GM19351 (cell line): ENCODE measurements at regions not wholly inside any gene's neighbourhood (a gene's known extent, or its start where the extent isn't known, plus 50 kb on each side); places are given as distances from the start of the nearest gene placed in this dataset.
"Not testable (repeated sequence)": the region's sequence is repeated elsewhere in the genome, so short reads cannot be mapped to it uniquely, and the experiment has no call there.

Source experiments
- ATAC-seq: cut with Tn5 transposase; IDR thresholded peaks from one replicate; pipeline ENCODE4 v1.9.1; 2021; ENCODE audit warnings: mild to moderate bottlenecking, moderate library complexity; ENCODE audit not compliant: unreplicated experiment

- ATAC-seq: no peak
Measured at GRCh38 chr7:12930534-12930933, 243.1 kb downstream of the ARL4A start.

- not testable (repeated sequence) for ATAC-seq
Measured at GRCh38 chr7:12931465-12931864, 244.0 kb downstream of the ARL4A start.

GRCh38 chr7:12939694-12940093 lies 252.3 kb downstream of the ARL4A start:
- no peak for ATAC-seq

GRCh38 chr7:12941512-12941911 lies 254.1 kb downstream of the ARL4A start:
- no peak for ATAC-seq

GRCh38 chr7:12942609-12943008 lies 255.2 kb downstream of the ARL4A start:
- ATAC-seq: no peak

GRCh38 chr7:12943781-12944180 lies 256.3 kb downstream of the ARL4A start:
- ATAC-seq: no peak

- ATAC-seq: no peak
Measured at GRCh38 chr7:12945901-12946300, 258.5 kb downstream of the ARL4A start.

- no peak for ATAC-seq
Measured at GRCh38 chr7:12947465-12947864, 260.0 kb downstream of the ARL4A start.

- ATAC-seq: no peak
Measured at GRCh38 chr7:12949060-12949931, 261.9 kb downstream of the ARL4A start.

GRCh38 chr7:12951397-12951801 lies 264.0 kb downstream of the ARL4A start:
- ATAC-seq: no peak

GRCh38 chr7:12954380-12955033 lies 267.1 kb downstream of the ARL4A start:
- no peak for ATAC-seq

- no peak for ATAC-seq
Measured at GRCh38 chr7:12957487-12957886, 270.1 kb downstream of the ARL4A start.

GRCh38 chr7:12961910-12962480 lies 274.6 kb downstream of the ARL4A start:
- no peak for ATAC-seq

- ATAC-seq: no peak
Measured at GRCh38 chr7:12963435-12963834, 276.0 kb downstream of the ARL4A start.

- no peak for ATAC-seq
Measured at GRCh38 chr7:12964836-12965235, 277.4 kb downstream of the ARL4A start.

GRCh38 chr7:12965767-12966166 lies 278.3 kb downstream of the ARL4A start:
- no peak for ATAC-seq

GRCh38 chr7:12967322-12967721 lies 279.9 kb downstream of the ARL4A start:
- no peak for ATAC-seq

- no peak for ATAC-seq
Measured at GRCh38 chr7:12968836-12969422, 281.5 kb downstream of the ARL4A start.

GRCh38 chr7:12970626-12971025 lies 283.2 kb downstream of the ARL4A start:
- no peak for ATAC-seq

GRCh38 chr7:12974451-12975166 lies 287.2 kb downstream of the ARL4A start:
- no peak for ATAC-seq

GRCh38 chr7:12975412-12975811 lies 288.0 kb downstream of the ARL4A start:
- ATAC-seq: no peak
